ENCODE measurements at regions not wholly inside any gene's neighbourhood (a gene's known extent, or its start where the extent isn't known, plus 50 kb on each side); places are given as distances from the start of the nearest gene placed in this dataset.
"Not testable (repeated sequence)": the region's sequence is repeated elsewhere in the genome, so short reads cannot be mapped to it uniquely, and the experiment has no call there.

GRCh38 chr1:184195722-184196121 is 144.2 kb downstream of the TSEN15 start:
- H3K4me1 ChIP-seq (ENCODE audit: control insufficient read depth, insufficient read depth, low read length); H3K27ac ChIP-seq (ENCODE audit: extremely low read depth, low read depth, low read length); H3K4me3 ChIP-seq (ENCODE audit: low read depth, low read length); POLR2A ChIA-PET; H3K9me3 ChIP-seq (ENCODE audit: control insufficient read depth, insufficient read depth, low read depth, low read length); H3K36me3 ChIP-seq (ENCODE audit: control insufficient read depth in 2 of 2, insufficient read depth in 1 of 2, low read length in 2 of 2): not testable (repeated sequence)
- CTCF ChIA-PET: interaction anchor here (1.4 kb wide), 1 partner anchor 26 kb away, joined by 3 read pairs; no protein-coding TSS in a partner anchor
- peak; percentile 79 for TF ChIP-seq ZNF146 (tag by site-specific recombination; IDR thresholded peaks at IDR 0.05)
- TF ChIP-seq, protein P1, sequence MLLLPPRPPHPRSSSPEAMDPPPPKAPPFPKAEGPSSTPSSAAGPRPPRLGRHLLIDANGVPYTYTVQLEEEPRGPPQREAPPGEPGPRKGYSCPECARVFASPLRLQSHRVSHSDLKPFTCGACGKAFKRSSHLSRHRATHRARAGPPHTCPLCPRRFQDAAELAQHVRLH (tag by site-specific recombination; IDR thresholded peaks at IDR 0.05): 0 out of 2 replicates have a peak, but pooled peaks have one; percentile 31

DNA sequence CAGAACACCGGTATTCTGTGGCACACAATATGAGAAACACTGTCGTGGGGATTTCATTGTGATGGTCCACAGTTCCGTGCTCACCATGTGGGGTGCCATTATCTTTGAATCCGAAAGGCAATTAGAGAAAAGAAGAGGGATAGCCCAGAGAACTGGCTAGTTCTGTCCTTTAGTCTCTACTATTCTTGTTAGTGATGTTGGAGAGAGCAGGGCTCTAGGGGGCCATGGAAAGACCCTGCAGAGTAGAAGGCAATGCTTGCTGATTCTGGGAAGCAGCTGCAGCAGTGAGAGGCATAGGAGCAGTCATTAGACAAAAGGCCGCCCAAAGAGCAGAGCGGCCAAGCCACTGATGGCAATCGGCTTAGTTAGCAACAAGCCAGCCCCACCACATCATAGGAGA is 146.3 kb downstream of the TSEN15 start:
- Histone ChIP-seq H3K36me3 (ENCODE audit: control insufficient read depth in 2 of 2, insufficient read depth in 1 of 2, low read length in 2 of 2) (no peaks in the 10 kb centered on the region), H3K9me3 (ENCODE audit: control insufficient read depth, insufficient read depth, low read depth, low read length) (no peaks in the 10 kb centered on the region), H3K4me1 (ENCODE audit: control insufficient read depth, insufficient read depth, low read length) (no peaks in the 10 kb centered on the region), H3K4me3 (ENCODE audit: low read depth, low read length) (no peak overlapping the region), H3K27ac (ENCODE audit: extremely low read depth, low read depth, low read length) (no peak overlapping the region)
- no peak for TF ChIP-seq HOXD13 (CRISPR knock-in tag; IDR thresholded peaks at IDR 0.05; ENCODE audit: borderline replicate concordance)
- no peak for TF ChIP-seq RBAK (tag by site-specific recombination; IDR thresholded peaks at IDR 0.05)
- TF ChIP-seq ZNF791 (tag by site-specific recombination; IDR thresholded peaks at IDR 0.05): no peak
- no peak for TF ChIP-seq ZNF184 (tag by site-specific recombination; IDR thresholded peaks at IDR 0.05)
- TF ChIP-seq, protein P2, sequence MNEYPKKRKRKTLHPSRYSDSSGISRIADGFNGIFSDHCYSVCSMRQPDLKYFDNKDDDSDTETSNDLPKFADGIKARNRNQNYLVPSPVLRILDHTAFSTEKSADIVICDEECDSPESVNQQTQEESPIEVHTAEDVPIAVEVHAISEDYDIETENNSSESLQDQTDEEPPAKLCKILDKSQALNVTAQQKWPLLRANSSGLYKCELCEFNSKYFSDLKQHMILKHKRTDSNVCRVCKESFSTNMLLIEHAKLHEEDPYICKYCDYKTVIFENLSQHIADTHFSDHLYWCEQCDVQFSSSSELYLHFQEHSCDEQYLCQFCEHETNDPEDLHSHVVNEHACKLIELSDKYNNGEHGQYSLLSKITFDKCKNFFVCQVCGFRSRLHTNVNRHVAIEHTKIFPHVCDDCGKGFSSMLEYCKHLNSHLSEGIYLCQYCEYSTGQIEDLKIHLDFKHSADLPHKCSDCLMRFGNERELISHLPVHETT (tag by site-specific recombination; IDR thresholded peaks at IDR 0.05): no peak
- TF ChIP-seq, protein P3, sequence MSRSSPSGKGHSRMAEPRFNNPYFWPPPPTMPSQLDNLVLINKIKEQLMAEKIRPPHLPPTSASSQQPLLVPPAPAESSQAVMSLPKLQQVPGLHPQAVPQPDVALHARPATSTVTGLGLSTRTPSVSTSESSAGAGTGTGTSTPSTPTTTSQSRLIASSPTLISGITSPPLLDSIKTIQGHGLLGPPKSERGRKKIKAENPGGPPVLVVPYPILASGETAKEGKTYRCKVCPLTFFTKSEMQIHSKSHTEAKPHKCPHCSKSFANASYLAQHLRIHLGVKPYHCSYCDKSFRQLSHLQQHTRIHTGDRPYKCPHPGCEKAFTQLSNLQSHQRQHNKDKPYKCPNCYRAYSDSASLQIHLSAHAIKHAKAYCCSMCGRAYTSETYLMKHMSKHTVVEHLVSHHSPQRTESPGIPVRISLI (tag by site-specific recombination; IDR thresholded peaks at IDR 0.05): no peak
- TF ChIP-seq ZNF670 (tag by site-specific recombination; IDR thresholded peaks at IDR 0.05; ENCODE audit: low read depth): no peak
- no peak for TF ChIP-seq ZNF548 (tag by site-specific recombination; IDR thresholded peaks at IDR 0.05)
- TF ChIP-seq KLF16 (tag by site-specific recombination; IDR thresholded peaks at IDR 0.05): no peak
- no peak for TF ChIP-seq ZBTB26 (tag by site-specific recombination; optimal IDR thresholded peaks at IDR 0.05)
- POLR2A ChIA-PET: no interaction called here
- CTCF ChIA-PET: no interaction called here

- Histone ChIP-seq H3K4me1 (ENCODE audit: control insufficient read depth, insufficient read depth, low read length) (no peaks in the 10 kb centered on the region), H3K36me3 (ENCODE audit: control insufficient read depth in 2 of 2, insufficient read depth in 1 of 2, low read length in 2 of 2) (no peaks in the 10 kb centered on the region), H3K4me3 (ENCODE audit: low read depth, low read length) (no peak overlapping the region), H3K27ac (ENCODE audit: extremely low read depth, low read depth, low read length) (no peak overlapping the region), H3K9me3 (ENCODE audit: control insufficient read depth, insufficient read depth, low read depth, low read length) (no peaks in the 10 kb centered on the region)
- TF ChIP-seq IKZF3 (tag by site-specific recombination; IDR thresholded peaks at IDR 0.05): no peak
- TF ChIP-seq ZBTB1 (tag by site-specific recombination; IDR thresholded peaks at IDR 0.05): no peak
- no peak for TF ChIP-seq ZNF48 (tag by site-specific recombination; IDR thresholded peaks at IDR 0.05)
- TF ChIP-seq ZBTB26 (tag by site-specific recombination; optimal IDR thresholded peaks at IDR 0.05): no peak
- TF ChIP-seq ZNF112 (tag by site-specific recombination; IDR thresholded peaks at IDR 0.05): no peak
- no peak for TF ChIP-seq MZF1 (tag by site-specific recombination; IDR thresholded peaks at IDR 0.05; ENCODE audit: borderline replicate concordance)
- no peak for TF ChIP-seq TRIM28 (IDR thresholded peaks at IDR 0.05; ENCODE audit: borderline replicate concordance, low read length)
- TF ChIP-seq, protein P4, sequence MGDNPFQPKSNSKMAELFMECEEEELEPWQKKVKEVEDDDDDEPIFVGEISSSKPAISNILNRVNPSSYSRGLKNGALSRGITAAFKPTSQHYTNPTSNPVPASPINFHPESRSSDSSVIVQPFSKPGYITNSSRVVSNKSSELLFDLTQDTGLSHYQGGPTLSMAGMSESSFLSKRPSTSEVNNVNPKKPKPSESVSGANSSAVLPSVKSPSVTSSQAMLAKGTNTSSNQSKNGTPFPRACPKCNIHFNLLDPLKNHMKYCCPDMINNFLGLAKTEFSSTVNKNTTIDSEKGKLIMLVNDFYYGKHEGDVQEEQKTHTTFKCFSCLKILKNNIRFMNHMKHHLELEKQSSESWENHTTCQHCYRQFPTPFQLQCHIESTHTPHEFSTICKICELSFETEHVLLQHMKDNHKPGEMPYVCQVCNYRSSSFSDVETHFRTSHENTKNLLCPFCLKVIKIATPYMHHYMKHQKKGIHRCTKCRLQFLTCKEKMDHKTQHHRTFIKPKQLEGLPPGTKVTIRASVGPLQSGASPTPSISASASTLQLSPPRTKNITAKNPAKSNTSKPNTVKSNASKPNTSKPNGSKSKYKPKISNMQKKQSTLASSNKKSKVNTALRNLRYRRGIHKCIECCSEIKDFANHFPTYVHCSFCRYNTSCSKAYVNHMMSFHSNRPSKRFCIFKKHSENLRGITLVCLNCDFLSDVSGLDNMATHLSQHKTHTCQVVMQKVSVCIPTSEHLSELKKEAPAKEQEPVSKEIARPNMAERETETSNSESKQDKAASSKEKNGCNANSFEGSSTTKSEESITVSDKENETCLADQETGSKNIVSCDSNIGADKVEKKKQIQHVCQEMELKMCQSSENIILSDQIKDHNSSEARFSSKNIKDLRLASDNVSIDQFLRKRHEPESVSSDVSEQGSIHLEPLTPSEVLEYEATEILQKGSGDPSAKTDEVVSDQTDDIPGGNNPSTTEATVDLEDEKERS (tag by site-specific recombination; IDR thresholded peaks at IDR 0.05): no peak
- no peak for TF ChIP-seq SCRT2 (tag by site-specific recombination; IDR thresholded peaks at IDR 0.05)
- TF ChIP-seq ZNF221 (tag by site-specific recombination; IDR thresholded peaks at IDR 0.05; ENCODE audit: borderline replicate concordance): no peak
- no peak for TF ChIP-seq BCL11A (tag by site-specific recombination; IDR thresholded peaks at IDR 0.05; ENCODE audit: low read depth)
- ChIA-PET CTCF (interaction anchor here (1.1 to 1.7 kb wide), 3 partner anchors 16 to 364 kb away, joined by 3 to 5 read pairs (median 4); no protein-coding TSS in a partner anchor), POLR2A (no interaction called here)
Observed at GRCh38 chr1:184199036-184199435, 147.5 kb downstream of the TSEN15 start.
